Transverse colon (tissue), 3 donors: ENCODE measurements at regions not wholly inside any gene's neighbourhood (a gene's known extent, or its start where the extent isn't known, plus 50 kb on each side); places are given as distances from the start of the nearest gene placed in this dataset.

ENCODE experiments used
- EP300 ChIP-seq: sonication (generic); formaldehyde crosslinking; IDR thresholded peaks from one replicate; pipeline ENCODE4 v1.6.1; 2017; ENCODE audit warnings: antibody characterized with exemption, low read depth
- TF ChIP-seq, protein P1 (sequence below), 5 experiments: fragments of 200-600 bp in 3 of 5; fragments of 450-650 bp in 2 of 5; sonication (generic) in 3 of 5; IDR thresholded peaks; 1 replicate in 2 of 5; 2 replicates in 3 of 5; pipeline ENCODE4 v1.5.1; 2016 to 2017; ENCODE audit warnings: antibody characterized with exemption in 5 of 5, inconsistent platforms in 3 of 5, mild to moderate bottlenecking in 2 of 5, moderate library complexity in 1 of 5

DNA sequence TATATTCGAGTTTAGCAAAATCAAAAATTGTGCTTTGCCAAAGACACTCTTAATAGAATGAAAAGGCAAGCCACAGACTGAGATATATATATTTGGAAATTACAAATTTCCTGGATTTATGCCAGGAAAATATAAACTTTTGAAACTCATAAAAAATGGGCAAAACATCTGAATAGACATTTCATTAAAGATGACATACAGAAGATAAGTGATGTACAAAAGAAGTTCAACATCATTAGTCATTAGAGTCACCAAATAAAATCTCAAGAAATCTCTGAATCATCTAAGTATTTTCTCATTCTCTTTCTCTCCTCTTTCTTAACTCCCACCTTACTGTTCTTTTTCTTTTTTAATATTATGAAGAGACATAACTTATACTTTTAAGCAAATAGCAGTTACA, 921.1 kb downstream of the DSC3 start:
- TF ChIP-seq, protein P1, sequence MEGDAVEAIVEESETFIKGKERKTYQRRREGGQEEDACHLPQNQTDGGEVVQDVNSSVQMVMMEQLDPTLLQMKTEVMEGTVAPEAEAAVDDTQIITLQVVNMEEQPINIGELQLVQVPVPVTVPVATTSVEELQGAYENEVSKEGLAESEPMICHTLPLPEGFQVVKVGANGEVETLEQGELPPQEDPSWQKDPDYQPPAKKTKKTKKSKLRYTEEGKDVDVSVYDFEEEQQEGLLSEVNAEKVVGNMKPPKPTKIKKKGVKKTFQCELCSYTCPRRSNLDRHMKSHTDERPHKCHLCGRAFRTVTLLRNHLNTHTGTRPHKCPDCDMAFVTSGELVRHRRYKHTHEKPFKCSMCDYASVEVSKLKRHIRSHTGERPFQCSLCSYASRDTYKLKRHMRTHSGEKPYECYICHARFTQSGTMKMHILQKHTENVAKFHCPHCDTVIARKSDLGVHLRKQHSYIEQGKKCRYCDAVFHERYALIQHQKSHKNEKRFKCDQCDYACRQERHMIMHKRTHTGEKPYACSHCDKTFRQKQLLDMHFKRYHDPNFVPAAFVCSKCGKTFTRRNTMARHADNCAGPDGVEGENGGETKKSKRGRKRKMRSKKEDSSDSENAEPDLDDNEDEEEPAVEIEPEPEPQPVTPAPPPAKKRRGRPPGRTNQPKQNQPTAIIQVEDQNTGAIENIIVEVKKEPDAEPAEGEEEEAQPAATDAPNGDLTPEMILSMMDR (IDR thresholded peaks at IDR 0.05) = no peak
- TF ChIP-seq EP300 = no peak
